GM23338 (cell line): ENCODE measurements at regions not wholly inside any gene's neighbourhood (a gene's known extent, or its start where the extent isn't known, plus 50 kb on each side); places are given as distances from the start of the nearest gene placed in this dataset.
"Not testable (repeated sequence)": the region's sequence is repeated elsewhere in the genome, so short reads cannot be mapped to it uniquely, and the experiment has no call there.

ENCODE experiments used
- ATAC-seq: fragments of 200-7000 bp; cut with Tn5 transposase; 3 replicates; pipeline ENCODE4 v1.9.1; 2020
- DNase-seq: peaks from one replicate; pipeline ENCODE4 v3.0.0-alpha.2; 2015; ENCODE audit warnings: low spot score
- H2AFZ ChIP-seq: fragments of 200-600 bp; sonication (generic); 2 replicates; pipeline ENCODE4 v1.8.0; 2016; ENCODE audit warnings: antibody characterized with exemption, mild to moderate bottlenecking, moderate library complexity
- H3F3A ChIP-seq: fragments of 200-600 bp; sonication (generic); replicated peaks from 2 replicates; pipeline ENCODE4 v1.8.0; 2017; ENCODE audit warnings: antibody characterized with exemption, mixed run types, low read depth
- H3K27ac ChIP-seq: fragments of 200-600 bp; sonication (generic); 2 replicates; pipeline ENCODE4 v1.6.1; 2016; ENCODE audit warnings: low read depth
- H3K27me3 ChIP-seq: fragments of 200-600 bp; sonication (generic); 2 replicates; pipeline ENCODE4 v1.8.0; 2016; ENCODE audit warnings: mild to moderate bottlenecking, mixed run types, moderate library complexity; ENCODE audit not compliant: insufficient read depth
- H3K36me3 ChIP-seq: fragments of 200-600 bp; sonication (generic); 2 replicates; pipeline ENCODE4 v1.8.0; 2016; ENCODE audit warnings: mild to moderate bottlenecking; ENCODE audit not compliant: insufficient read depth
- H3K4me1 ChIP-seq: fragments of 200-600 bp; sonication (generic); 2 replicates; pipeline ENCODE4 v1.8.0; 2016; ENCODE audit warnings: mild to moderate bottlenecking, moderate library complexity; ENCODE audit not compliant: insufficient read depth
- H3K4me2 ChIP-seq: fragments of 200-600 bp; sonication (generic); 2 replicates; pipeline ENCODE4 v1.7.1; 2017; ENCODE audit warnings: mixed run types
- H3K4me3 ChIP-seq: fragments of 200-600 bp; sonication (generic); 2 replicates; pipeline ENCODE4 v1.6.1; 2016; ENCODE audit warnings: mixed run types
- H3K79me2 ChIP-seq: fragments of 200-600 bp; sonication (generic); replicated peaks from 2 replicates; pipeline ENCODE4 v1.8.0; 2017; ENCODE audit warnings: mild to moderate bottlenecking; ENCODE audit not compliant: insufficient read depth
- H3K9me2 ChIP-seq: fragments of 200-600 bp; sonication (generic); 2 replicates; pipeline ENCODE4 v1.8.0; 2017; ENCODE audit not compliant: insufficient read depth
- H4K20me1 ChIP-seq: fragments of 200-600 bp; sonication (generic); replicated peaks from 2 replicates; pipeline ENCODE4 v1.8.0; 2017; ENCODE audit warnings: mild to moderate bottlenecking; ENCODE audit not compliant: insufficient read depth
- H3K27ac Mint-ChIP-seq: 2 replicates; pipeline ENCODE4 v1.8.0; 2020; ENCODE audit warnings: inconsistent platforms, mild to moderate bottlenecking, moderate library complexity, mixed read lengths
- H3K27me3 Mint-ChIP-seq: 3 replicates; pipeline ENCODE4 v1.8.0; 2022; ENCODE audit warnings: low read depth, mild to moderate bottlenecking, moderate library complexity, mixed read lengths, inconsistent platforms; ENCODE audit not compliant: insufficient read depth, poor library complexity
- H3K36me3 Mint-ChIP-seq: 3 replicates; pipeline ENCODE4 v1.8.0; 2021; ENCODE audit warnings: low read depth, mild to moderate bottlenecking, inconsistent platforms, moderate library complexity, mixed read lengths
- H3K4me1 Mint-ChIP-seq: 3 replicates; pipeline ENCODE4 v1.8.0; 2020; ENCODE audit warnings: mild to moderate bottlenecking, inconsistent platforms, mixed read lengths
- H3K4me3 Mint-ChIP-seq: 3 replicates; pipeline ENCODE4 v1.8.0; 2021; ENCODE audit warnings: moderate library complexity, mild to moderate bottlenecking, inconsistent platforms, mixed read lengths
- H3K9me3 Mint-ChIP-seq: 3 replicates; pipeline ENCODE4 v1.8.0; 2020; ENCODE audit warnings: moderate library complexity, mild to moderate bottlenecking, inconsistent platforms, mixed read lengths
- CREB1 ChIP-seq: fragments of 250-450 bp; sonication (Bioruptor Pico); IDR thresholded peaks from 2 replicates; pipeline ENCODE4 v1.5.0; 2020; ENCODE audit warnings: low read depth, mild to moderate bottlenecking, moderate library complexity
- EZH2phosphoT487 ChIP-seq: fragments of 200-600 bp; sonication (generic); IDR thresholded peaks from one replicate; pipeline ENCODE4 v1.8.1; 2018; ENCODE audit warnings: antibody characterized with exemption; ENCODE audit not compliant: unreplicated experiment
- NANOG ChIP-seq: IDR thresholded peaks from 2 replicates; pipeline ENCODE4 v1.6.1; 2016; ENCODE audit warnings: antibody characterized with exemption, borderline replicate concordance
- STAT1 ChIP-seq: IDR thresholded peaks from one replicate; pipeline ENCODE4 v1.6.1; 2016; ENCODE audit warnings: antibody characterized with exemption; ENCODE audit not compliant: unreplicated experiment
- ZNF114 ChIP-seq: fragments of 250-450 bp; sonication (Bioruptor Pico); IDR thresholded peaks from 2 replicates; pipeline ENCODE4 v1.5.0; 2020; ENCODE audit warnings: mild to moderate bottlenecking, moderate library complexity
- ZNF331 ChIP-seq: fragments of 250-450 bp; sonication (Bioruptor Pico); IDR thresholded peaks from 2 replicates; pipeline ENCODE4 v1.5.0; 2020; ENCODE audit warnings: low read depth, mild to moderate bottlenecking, moderate library complexity
- TF ChIP-seq, protein P1 (sequence below): IDR thresholded peaks from 2 replicates; pipeline ENCODE4 v1.6.1; 2016; ENCODE audit warnings: antibody characterized with exemption
- TF ChIP-seq, protein P2 (sequence below): fragments of 250-450 bp; sonication (Bioruptor Pico); IDR thresholded peaks from 2 replicates; pipeline ENCODE4 v1.5.0; 2020; ENCODE audit warnings: mild to moderate bottlenecking, moderate library complexity
- TF ChIP-seq, protein P3 (sequence below): IDR thresholded peaks from one replicate; pipeline ENCODE4 v1.6.1; 2018; ENCODE audit warnings: antibody characterized with exemption; ENCODE audit not compliant: unreplicated experiment
- TF ChIP-seq, protein P4 (sequence below), 2 experiments: fragments of 200-600 bp in 1 of 2; sonication (generic) in 1 of 2; conservative IDR thresholded peaks; 2 replicates each; pipeline versions ENCODE4 v1.5.1 to v1.6.1; 2016 to 2017; ENCODE audit warnings: antibody characterized with exemption in 2 of 2, low read depth in 2 of 2, mild to moderate bottlenecking in 2 of 2, moderate library complexity in 1 of 2

DNA sequence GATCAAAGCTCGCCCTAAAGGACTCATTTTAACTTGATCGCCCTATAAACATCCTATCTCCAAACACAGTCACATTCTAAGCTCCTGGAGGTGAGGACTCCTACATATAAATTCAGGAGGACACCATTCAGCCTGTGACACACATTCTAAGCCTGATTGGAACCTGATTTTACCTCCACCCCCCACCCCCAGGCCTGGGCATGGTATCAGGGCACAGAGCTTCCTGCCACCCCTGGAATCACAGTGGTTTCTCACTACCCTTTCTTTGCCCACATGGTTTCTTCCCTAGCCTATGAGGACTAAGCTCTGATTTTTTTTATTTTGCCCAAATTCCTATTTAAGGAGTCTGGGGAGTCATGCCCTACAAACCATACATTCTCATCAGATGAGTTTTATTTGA is 428.1 kb upstream of the ID2 start:
- Histone ChIP-seq H3K27me3 (no peaks in the 10 kb centered on the region), H3K79me2 (no peaks in the 10 kb centered on the region), H3K36me3 (peaks cover 2% of the 10 kb centered on the region; the same call in 1 of the 2 replicates), H3K4me3 (no peak overlapping the region), H3F3A (no peaks in the 10 kb centered on the region), H3K4me2 (no peak overlapping the region), H3K27ac (no peak overlapping the region), H3K4me1 (peaks cover 35% of the 10 kb centered on the region), H4K20me1 (no peaks in the 10 kb centered on the region), H2AFZ (no peak overlapping the region), H3K9me2 (peaks cover 10% of the 10 kb centered on the region)
- no peak overlapping the region for H3K4me3 Mint-ChIP-seq
- H3K27ac Mint-ChIP-seq, result no peak overlapping the region
- H3K9me3 Mint-ChIP-seq, result peaks cover 17% of the 10 kb centered on the region
- H3K27me3 Mint-ChIP-seq, result peaks cover 5% of the 10 kb centered on the region
- no peak for DNase-seq
- TF ChIP-seq STAT1, result no peak
- TF ChIP-seq ZNF331 (CRISPR knock-in tag), result no peak
- TF ChIP-seq, protein P1, sequence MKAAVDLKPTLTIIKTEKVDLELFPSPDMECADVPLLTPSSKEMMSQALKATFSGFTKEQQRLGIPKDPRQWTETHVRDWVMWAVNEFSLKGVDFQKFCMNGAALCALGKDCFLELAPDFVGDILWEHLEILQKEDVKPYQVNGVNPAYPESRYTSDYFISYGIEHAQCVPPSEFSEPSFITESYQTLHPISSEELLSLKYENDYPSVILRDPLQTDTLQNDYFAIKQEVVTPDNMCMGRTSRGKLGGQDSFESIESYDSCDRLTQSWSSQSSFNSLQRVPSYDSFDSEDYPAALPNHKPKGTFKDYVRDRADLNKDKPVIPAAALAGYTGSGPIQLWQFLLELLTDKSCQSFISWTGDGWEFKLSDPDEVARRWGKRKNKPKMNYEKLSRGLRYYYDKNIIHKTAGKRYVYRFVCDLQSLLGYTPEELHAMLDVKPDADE, result no peak
- TF ChIP-seq CREB1 (CRISPR knock-in tag), result no peak
- TF ChIP-seq NANOG, result no peak
- TF ChIP-seq, protein P2, sequence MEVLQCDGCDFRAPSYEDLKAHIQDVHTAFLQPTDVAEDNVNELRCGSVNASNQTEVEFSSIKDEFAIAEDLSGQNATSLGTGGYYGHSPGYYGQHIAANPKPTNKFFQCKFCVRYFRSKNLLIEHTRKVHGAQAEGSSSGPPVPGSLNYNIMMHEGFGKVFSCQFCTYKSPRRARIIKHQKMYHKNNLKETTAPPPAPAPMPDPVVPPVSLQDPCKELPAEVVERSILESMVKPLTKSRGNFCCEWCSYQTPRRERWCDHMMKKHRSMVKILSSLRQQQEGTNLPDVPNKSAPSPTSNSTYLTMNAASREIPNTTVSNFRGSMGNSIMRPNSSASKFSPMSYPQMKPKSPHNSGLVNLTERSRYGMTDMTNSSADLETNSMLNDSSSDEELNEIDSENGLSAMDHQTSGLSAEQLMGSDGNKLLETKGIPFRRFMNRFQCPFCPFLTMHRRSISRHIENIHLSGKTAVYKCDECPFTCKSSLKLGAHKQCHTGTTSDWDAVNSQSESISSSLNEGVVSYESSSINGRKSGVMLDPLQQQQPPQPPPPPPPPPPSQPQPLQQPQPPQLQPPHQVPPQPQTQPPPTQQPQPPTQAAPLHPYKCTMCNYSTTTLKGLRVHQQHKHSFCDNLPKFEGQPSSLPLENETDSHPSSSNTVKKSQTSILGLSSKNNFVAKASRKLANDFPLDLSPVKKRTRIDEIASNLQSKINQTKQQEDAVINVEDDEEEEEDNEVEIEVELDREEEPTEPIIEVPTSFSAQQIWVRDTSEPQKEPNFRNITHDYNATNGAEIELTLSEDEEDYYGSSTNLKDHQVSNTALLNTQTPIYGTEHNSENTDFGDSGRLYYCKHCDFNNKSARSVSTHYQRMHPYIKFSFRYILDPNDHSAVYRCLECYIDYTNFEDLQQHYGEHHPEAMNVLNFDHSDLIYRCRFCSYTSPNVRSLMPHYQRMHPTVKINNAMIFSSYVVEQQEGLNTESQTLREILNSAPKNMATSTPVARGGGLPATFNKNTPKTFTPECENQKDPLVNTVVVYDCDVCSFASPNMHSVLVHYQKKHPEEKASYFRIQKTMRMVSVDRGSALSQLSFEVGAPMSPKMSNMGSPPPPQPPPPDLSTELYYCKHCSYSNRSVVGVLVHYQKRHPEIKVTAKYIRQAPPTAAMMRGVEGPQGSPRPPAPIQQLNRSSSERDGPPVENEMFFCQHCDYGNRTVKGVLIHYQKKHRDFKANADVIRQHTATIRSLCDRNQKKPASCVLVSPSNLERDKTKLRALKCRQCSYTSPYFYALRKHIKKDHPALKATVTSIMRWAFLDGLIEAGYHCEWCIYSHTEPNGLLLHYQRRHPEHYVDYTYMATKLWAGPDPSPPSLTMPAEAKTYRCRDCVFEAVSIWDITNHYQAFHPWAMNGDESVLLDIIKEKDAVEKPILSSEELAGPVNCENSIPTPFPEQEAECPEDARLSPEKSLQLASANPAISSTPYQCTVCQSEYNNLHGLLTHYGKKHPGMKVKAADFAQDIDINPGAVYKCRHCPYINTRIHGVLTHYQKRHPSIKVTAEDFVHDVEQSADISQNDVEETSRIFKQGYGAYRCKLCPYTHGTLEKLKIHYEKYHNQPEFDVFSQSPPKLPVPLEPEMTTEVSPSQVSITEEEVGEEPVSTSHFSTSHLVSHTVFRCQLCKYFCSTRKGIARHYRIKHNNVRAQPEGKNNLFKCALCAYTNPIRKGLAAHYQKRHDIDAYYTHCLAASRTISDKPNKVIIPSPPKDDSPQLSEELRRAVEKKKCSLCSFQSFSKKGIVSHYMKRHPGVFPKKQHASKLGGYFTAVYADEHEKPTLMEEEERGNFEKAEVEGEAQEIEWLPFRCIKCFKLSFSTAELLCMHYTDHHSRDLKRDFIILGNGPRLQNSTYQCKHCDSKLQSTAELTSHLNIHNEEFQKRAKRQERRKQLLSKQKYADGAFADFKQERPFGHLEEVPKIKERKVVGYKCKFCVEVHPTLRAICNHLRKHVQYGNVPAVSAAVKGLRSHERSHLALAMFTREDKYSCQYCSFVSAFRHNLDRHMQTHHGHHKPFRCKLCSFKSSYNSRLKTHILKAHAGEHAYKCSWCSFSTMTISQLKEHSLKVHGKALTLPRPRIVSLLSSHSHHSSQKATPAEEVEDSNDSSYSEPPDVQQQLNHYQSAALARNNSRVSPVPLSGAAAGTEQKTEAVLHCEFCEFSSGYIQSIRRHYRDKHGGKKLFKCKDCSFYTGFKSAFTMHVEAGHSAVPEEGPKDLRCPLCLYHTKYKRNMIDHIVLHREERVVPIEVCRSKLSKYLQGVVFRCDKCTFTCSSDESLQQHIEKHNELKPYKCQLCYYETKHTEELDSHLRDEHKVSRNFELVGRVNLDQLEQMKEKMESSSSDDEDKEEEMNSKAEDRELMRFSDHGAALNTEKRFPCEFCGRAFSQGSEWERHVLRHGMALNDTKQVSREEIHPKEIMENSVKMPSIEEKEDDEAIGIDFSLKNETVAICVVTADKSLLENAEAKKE (CRISPR knock-in tag), result no peak
- TF ChIP-seq, protein P3, sequence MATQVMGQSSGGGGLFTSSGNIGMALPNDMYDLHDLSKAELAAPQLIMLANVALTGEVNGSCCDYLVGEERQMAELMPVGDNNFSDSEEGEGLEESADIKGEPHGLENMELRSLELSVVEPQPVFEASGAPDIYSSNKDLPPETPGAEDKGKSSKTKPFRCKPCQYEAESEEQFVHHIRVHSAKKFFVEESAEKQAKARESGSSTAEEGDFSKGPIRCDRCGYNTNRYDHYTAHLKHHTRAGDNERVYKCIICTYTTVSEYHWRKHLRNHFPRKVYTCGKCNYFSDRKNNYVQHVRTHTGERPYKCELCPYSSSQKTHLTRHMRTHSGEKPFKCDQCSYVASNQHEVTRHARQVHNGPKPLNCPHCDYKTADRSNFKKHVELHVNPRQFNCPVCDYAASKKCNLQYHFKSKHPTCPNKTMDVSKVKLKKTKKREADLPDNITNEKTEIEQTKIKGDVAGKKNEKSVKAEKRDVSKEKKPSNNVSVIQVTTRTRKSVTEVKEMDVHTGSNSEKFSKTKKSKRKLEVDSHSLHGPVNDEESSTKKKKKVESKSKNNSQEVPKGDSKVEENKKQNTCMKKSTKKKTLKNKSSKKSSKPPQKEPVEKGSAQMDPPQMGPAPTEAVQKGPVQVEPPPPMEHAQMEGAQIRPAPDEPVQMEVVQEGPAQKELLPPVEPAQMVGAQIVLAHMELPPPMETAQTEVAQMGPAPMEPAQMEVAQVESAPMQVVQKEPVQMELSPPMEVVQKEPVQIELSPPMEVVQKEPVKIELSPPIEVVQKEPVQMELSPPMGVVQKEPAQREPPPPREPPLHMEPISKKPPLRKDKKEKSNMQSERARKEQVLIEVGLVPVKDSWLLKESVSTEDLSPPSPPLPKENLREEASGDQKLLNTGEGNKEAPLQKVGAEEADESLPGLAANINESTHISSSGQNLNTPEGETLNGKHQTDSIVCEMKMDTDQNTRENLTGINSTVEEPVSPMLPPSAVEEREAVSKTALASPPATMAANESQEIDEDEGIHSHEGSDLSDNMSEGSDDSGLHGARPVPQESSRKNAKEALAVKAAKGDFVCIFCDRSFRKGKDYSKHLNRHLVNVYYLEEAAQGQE, result no peak
- TF ChIP-seq ZNF114 (CRISPR knock-in tag), result no peak
- TF ChIP-seq, protein P4, sequence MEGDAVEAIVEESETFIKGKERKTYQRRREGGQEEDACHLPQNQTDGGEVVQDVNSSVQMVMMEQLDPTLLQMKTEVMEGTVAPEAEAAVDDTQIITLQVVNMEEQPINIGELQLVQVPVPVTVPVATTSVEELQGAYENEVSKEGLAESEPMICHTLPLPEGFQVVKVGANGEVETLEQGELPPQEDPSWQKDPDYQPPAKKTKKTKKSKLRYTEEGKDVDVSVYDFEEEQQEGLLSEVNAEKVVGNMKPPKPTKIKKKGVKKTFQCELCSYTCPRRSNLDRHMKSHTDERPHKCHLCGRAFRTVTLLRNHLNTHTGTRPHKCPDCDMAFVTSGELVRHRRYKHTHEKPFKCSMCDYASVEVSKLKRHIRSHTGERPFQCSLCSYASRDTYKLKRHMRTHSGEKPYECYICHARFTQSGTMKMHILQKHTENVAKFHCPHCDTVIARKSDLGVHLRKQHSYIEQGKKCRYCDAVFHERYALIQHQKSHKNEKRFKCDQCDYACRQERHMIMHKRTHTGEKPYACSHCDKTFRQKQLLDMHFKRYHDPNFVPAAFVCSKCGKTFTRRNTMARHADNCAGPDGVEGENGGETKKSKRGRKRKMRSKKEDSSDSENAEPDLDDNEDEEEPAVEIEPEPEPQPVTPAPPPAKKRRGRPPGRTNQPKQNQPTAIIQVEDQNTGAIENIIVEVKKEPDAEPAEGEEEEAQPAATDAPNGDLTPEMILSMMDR (conservative IDR thresholded peaks at IDR 0.05; ENCODE audit: low read depth in 2 of 2), result no peak
- no peak for TF ChIP-seq EZH2phosphoT487
- no peak for ATAC-seq
- peaks cover 15% of the 10 kb centered on the region; the same call in 2 of the 3 replicates for H3K36me3 Mint-ChIP-seq
- peaks cover 47% of the 10 kb centered on the region for H3K4me1 Mint-ChIP-seq

DNA sequence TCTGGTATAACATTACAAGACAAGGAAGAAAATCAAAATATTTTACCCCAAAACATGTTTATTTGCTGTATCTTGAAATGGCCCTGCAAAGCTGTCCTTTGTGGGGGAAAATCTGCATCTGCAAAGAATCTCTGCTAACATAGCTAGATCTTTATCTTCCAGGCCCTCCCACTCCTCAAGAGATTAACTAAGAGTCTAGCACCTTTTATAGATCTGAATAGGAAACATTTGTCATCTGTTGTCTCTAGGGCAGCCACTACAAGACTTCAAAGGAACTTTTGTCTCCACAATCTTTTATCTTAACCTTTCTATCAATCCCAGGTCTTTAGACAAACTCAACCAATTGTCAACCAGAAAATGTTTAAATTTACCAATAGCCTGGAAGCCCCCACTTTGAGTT is 427.6 kb upstream of the ID2 start:
- not testable (repeated sequence) for H3K79me2 ChIP-seq

More for the DNA sequence above, 427.6 kb upstream of the ID2 start:
- ATAC-seq, H3F3A ChIP-seq, H3K27me3 ChIP-seq, H2AFZ ChIP-seq, H3K4me3 ChIP-seq, H3K9me2 ChIP-seq, H3K27ac Mint-ChIP-seq, H3K36me3 ChIP-seq, DNase-seq, H3K4me2 ChIP-seq, H3K4me3 Mint-ChIP-seq, H3K27me3 Mint-ChIP-seq, H4K20me1 ChIP-seq, H3K27ac ChIP-seq: not testable (repeated sequence)
- peaks cover 15% of the 10 kb centered on the region; the same call in 2 of the 3 replicates for H3K36me3 Mint-ChIP-seq
- peaks cover 47% of the 10 kb centered on the region for H3K4me1 Mint-ChIP-seq
- peaks cover 35% of the 10 kb centered on the region for H3K4me1 ChIP-seq
- H3K9me3 Mint-ChIP-seq, result peaks cover 17% of the 10 kb centered on the region
